OCI-LY1 (cell line): ENCODE measurements at regions not wholly inside any gene's neighbourhood (a gene's known extent, or its start where the extent isn't known, plus 50 kb on each side); places are given as distances from the start of the nearest gene placed in this dataset.
"Not testable (repeated sequence)": the region's sequence is repeated elsewhere in the genome, so short reads cannot be mapped to it uniquely, and the experiment has no call there.

Experiments used
- H2AFZ ChIP-seq: fragments of 200-600 bp; sonication (generic), shearing (Covaris generic); 2 replicates; pipeline ENCODE4 v1.6.0; 2014; ENCODE audit warnings: antibody characterized with exemption, mild to moderate bottlenecking, low read length
- H3F3A ChIP-seq: fragments of 200-600 bp; sonication (generic), shearing (Covaris generic); 2 replicates; pipeline ENCODE4 v1.6.0; 2014; ENCODE audit warnings: mild to moderate bottlenecking, antibody characterized with exemption, low read length, moderate library complexity; ENCODE audit not compliant: insufficient read depth
- H3K27ac ChIP-seq: fragments of 200-600 bp; sonication (generic); 2 replicates; pipeline ENCODE4 v1.5.1; 2014; ENCODE audit warnings: low read length, mixed run types, mild to moderate bottlenecking, low read depth; ENCODE audit not compliant: poor library complexity, severe bottlenecking
- H3K27me3 ChIP-seq: fragments of 200-600 bp; sonication (generic); 2 replicates; pipeline ENCODE4 v1.6.0; 2014; ENCODE audit warnings: antibody characterized with exemption, mild to moderate bottlenecking, low read length, moderate library complexity; ENCODE audit not compliant: insufficient read depth
- H3K36me3 ChIP-seq: fragments of 200-600 bp; sonication (generic); 2 replicates; pipeline ENCODE4 v1.6.1; 2014; ENCODE audit warnings: mild to moderate bottlenecking, antibody characterized with exemption, low read length, moderate library complexity, mixed read lengths; ENCODE audit not compliant: insufficient read depth
- H3K4me1 ChIP-seq: fragments of 200-600 bp; sonication (generic); 2 replicates; pipeline ENCODE4 v1.5.1; 2014; ENCODE audit warnings: mild to moderate bottlenecking, low read length, moderate library complexity; ENCODE audit not compliant: insufficient read depth, severe bottlenecking
- H3K4me2 ChIP-seq: fragments of 200-600 bp; sonication (generic), shearing (Covaris generic); 2 replicates; pipeline ENCODE4 v1.6.1; 2014; ENCODE audit warnings: low read length
- H3K4me3 ChIP-seq: fragments of 200-600 bp; sonication (generic); 2 replicates; pipeline ENCODE4 v1.5.1; 2014; ENCODE audit warnings: low read length, low read depth, mild to moderate bottlenecking, mixed read lengths; ENCODE audit not compliant: poor library complexity, severe bottlenecking
- H3K79me2 ChIP-seq: fragments of 200-600 bp; shearing (Covaris generic); 2 replicates; pipeline ENCODE4 v1.6.1; 2016; ENCODE audit warnings: mixed run types, low read length, mixed read lengths; ENCODE audit not compliant: insufficient read depth
- H3K9ac ChIP-seq: fragments of 200-600 bp; sonication (generic), shearing (Covaris generic); 2 replicates; pipeline ENCODE4 v1.6.1; 2014; ENCODE audit warnings: mild to moderate bottlenecking, low read length, mixed read lengths
- H3K9me2 ChIP-seq: fragments of 200-600 bp; sonication (generic), shearing (Covaris generic); 2 replicates; pipeline ENCODE4 v1.6.1; 2014; ENCODE audit warnings: low read depth, mild to moderate bottlenecking, low read length, mixed read lengths
- H3K9me3 ChIP-seq: fragments of 200-600 bp; shearing (Covaris generic); 2 replicates; pipeline ENCODE4 v1.6.1; 2014; ENCODE audit warnings: low read length, mixed read lengths
- H4K20me1 ChIP-seq: fragments of 200-600 bp; sonication (generic), shearing (Covaris generic); 2 replicates; pipeline ENCODE4 v1.6.0; 2016; ENCODE audit warnings: mild to moderate bottlenecking, low read length; ENCODE audit not compliant: insufficient read depth
- EZH2 ChIP-seq: fragments of 200-600 bp; sonication (generic), shearing (Covaris generic); IDR thresholded peaks from 2 replicates; pipeline ENCODE4 v1.8.0; 2017; ENCODE audit warnings: borderline replicate concordance, mixed run types, mild to moderate bottlenecking, antibody characterized with exemption, low read length, moderate library complexity, mixed read lengths
- TF ChIP-seq, protein P1 (sequence below): fragments of 200-600 bp; sonication (generic), shearing (Covaris generic); IDR thresholded peaks from 2 replicates; pipeline ENCODE4 v1.5.1; 2017; ENCODE audit warnings: mild to moderate bottlenecking, antibody characterized with exemption, low read length, moderate library complexity, mixed read lengths

GRCh38 chr19:34041925-34042521 lies 130.3 kb upstream of the LSM14A start:
- Histone ChIP-seq H3F3A (no peaks in the 10 kb centered on the region), H3K4me1 (no peaks in the 10 kb centered on the region), H3K27ac (no peak overlapping the region), H3K27me3 (no peaks in the 10 kb centered on the region), H3K4me2 (no peak overlapping the region), H2AFZ (no peak overlapping the region), H3K4me3 (no peak overlapping the region), H4K20me1 (no peaks in the 10 kb centered on the region), H3K9me2 (no peaks in the 10 kb centered on the region), H3K9ac (no peak overlapping the region), H3K79me2 (no peaks in the 10 kb centered on the region), H3K9me3 (no peaks in the 10 kb centered on the region), H3K36me3 (no peaks in the 10 kb centered on the region)
- TF ChIP-seq, protein P1, sequence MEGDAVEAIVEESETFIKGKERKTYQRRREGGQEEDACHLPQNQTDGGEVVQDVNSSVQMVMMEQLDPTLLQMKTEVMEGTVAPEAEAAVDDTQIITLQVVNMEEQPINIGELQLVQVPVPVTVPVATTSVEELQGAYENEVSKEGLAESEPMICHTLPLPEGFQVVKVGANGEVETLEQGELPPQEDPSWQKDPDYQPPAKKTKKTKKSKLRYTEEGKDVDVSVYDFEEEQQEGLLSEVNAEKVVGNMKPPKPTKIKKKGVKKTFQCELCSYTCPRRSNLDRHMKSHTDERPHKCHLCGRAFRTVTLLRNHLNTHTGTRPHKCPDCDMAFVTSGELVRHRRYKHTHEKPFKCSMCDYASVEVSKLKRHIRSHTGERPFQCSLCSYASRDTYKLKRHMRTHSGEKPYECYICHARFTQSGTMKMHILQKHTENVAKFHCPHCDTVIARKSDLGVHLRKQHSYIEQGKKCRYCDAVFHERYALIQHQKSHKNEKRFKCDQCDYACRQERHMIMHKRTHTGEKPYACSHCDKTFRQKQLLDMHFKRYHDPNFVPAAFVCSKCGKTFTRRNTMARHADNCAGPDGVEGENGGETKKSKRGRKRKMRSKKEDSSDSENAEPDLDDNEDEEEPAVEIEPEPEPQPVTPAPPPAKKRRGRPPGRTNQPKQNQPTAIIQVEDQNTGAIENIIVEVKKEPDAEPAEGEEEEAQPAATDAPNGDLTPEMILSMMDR, result peak; percentile 96
- no peak for TF ChIP-seq EZH2

GRCh38 chr19:34044021-34044420 lies 128.3 kb upstream of the LSM14A start:
- Histone ChIP-seq H3K36me3 (no peaks in the 10 kb centered on the region), H3K4me2 (no peak overlapping the region), H3K9ac (no peak overlapping the region), H3K27me3 (no peaks in the 10 kb centered on the region), H2AFZ (no peak overlapping the region), H3K79me2 (no peaks in the 10 kb centered on the region), H4K20me1 (no peaks in the 10 kb centered on the region), H3K27ac (no peak overlapping the region), H3K9me3 (no peaks in the 10 kb centered on the region), H3F3A (no peaks in the 10 kb centered on the region), H3K4me1 (no peaks in the 10 kb centered on the region), H3K4me3 (no peak overlapping the region), H3K9me2 (no peaks in the 10 kb centered on the region)
- TF ChIP-seq EZH2, result no peak

DNA sequence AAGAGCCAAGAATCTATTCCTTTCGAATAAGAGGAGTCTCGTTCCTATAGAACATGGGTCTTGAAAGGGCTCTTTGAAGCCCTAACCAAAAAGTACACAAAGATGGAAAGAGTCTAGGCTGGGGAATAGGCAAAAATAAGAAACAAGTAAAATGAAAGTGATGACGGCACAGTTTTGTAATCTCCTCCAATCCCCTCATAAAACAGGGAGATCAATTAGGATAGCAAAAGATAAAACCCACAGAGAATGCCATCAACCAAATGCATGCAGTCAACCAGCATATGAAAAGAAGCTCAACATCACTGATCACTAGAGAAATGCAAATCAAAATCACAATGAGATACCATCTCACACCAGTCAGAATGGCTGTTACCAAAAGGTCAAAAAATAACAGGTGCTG lies 122.4 kb upstream of the LSM14A start:
- H3F3A ChIP-seq, result no peaks in the 10 kb centered on the region
- H4K20me1 ChIP-seq, result no peaks in the 10 kb centered on the region
- no peak overlapping the region for H3K27ac ChIP-seq
- no peaks in the 10 kb centered on the region; the same call in 1 of the 2 replicates for H3K27me3 ChIP-seq
- H3K79me2 ChIP-seq, result no peaks in the 10 kb centered on the region
- no peaks in the 10 kb centered on the region for H3K36me3 ChIP-seq
- H3K4me1 ChIP-seq, result no peaks in the 10 kb centered on the region
- H2AFZ ChIP-seq, result no peak overlapping the region
- no peak overlapping the region for H3K4me2 ChIP-seq
- no peak for TF ChIP-seq EZH2
- TF ChIP-seq, protein P1, result no peak
- H3K9ac ChIP-seq, result no peak overlapping the region
- no peak overlapping the region for H3K4me3 ChIP-seq
- H3K9me2 ChIP-seq, result no peaks in the 10 kb centered on the region
- no peaks in the 10 kb centered on the region for H3K9me3 ChIP-seq

DNA sequence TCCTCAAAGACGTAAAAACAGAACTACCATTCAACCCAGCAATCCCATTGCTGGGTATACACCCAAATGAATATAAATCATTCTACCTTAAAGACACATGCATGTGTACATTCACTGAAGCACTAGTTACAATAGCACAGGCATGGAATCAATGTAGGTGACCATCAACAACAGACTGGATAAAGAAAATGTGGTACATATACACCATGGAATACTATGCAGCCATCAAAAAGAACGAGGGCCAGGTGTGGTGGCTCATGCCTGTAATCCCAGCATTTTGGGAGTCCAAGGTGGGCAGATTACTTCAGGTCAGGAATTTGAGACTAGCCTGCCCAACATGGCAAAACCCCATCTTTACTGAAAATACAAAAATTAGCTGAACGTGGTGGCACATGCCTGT lies 121.9 kb upstream of the LSM14A start:
- not testable (repeated sequence) for H3K36me3 ChIP-seq, H2AFZ ChIP-seq, H3K27ac ChIP-seq, H3K79me2 ChIP-seq, H3K9ac ChIP-seq, H3K4me2 ChIP-seq, H3K9me3 ChIP-seq, H3K4me3 ChIP-seq, H3K9me2 ChIP-seq, H4K20me1 ChIP-seq, H3K27me3 ChIP-seq, H3F3A ChIP-seq, H3K4me1 ChIP-seq
